CD14-positive monocyte (primary cell): ENCODE measurements at regions not wholly inside any gene's neighbourhood (a gene's known extent, or its start where the extent isn't known, plus 50 kb on each side); places are given as distances from the start of the nearest gene placed in this dataset.
"Not testable (repeated sequence)": the region's sequence is repeated elsewhere in the genome, so short reads cannot be mapped to it uniquely, and the experiment has no call there.

ENCODE experiments used
- DNase-seq, 3 donors: peaks; one replicate each; pipeline ENCODE4 v3.0.0-alpha.2; 2011 to 2022
- H2AFZ ChIP-seq: 2 replicates; pipeline ENCODE4 v1.6.0; 2012; ENCODE audit warnings: mild to moderate bottlenecking, low read depth, low read length, inconsistent platforms; ENCODE audit not compliant: insufficient read depth, poor library complexity, severe bottlenecking
- H3K27ac ChIP-seq, 2 donors: 1 replicate in 1 of 2; 2 replicates in 1 of 2; pipeline ENCODE4 v1.5.1; 2012 to 2013; ENCODE audit warnings: low read length in 2 of 2, control low read depth in 1 of 2, inconsistent platforms in 1 of 2, low read depth in 1 of 2, mild to moderate bottlenecking in 1 of 2
- H3K27me3 ChIP-seq, 2 donors: one replicate each; pipeline versions ENCODE4 v1.6.0 to v1.6.1; 2011 to 2013; ENCODE audit warnings: low read length in 2 of 2; ENCODE audit not compliant: control insufficient read depth in 2 of 2, insufficient read depth in 2 of 2
- H3K36me3 ChIP-seq, 2 donors: replicated peaks in 1 of 2; 1 replicate in 1 of 2; 2 replicates in 1 of 2; pipeline versions ENCODE4 v1.5.1 to v1.6.1; 2012 to 2013; ENCODE audit warnings: low read length in 2 of 2, control low read depth in 1 of 2, inconsistent platforms in 1 of 2, mild to moderate bottlenecking in 1 of 2; ENCODE audit not compliant: insufficient read depth in 2 of 2, control insufficient read depth in 1 of 2
- H3K4me1 ChIP-seq, 2 donors: 1 replicate in 1 of 2; 2 replicates in 1 of 2; pipeline versions ENCODE4 v1.5.1 to v1.6.1; 2012 to 2013; ENCODE audit warnings: low read length in 2 of 2, control low read depth in 1 of 2, inconsistent platforms in 1 of 2, mild to moderate bottlenecking in 1 of 2, moderate library complexity in 1 of 2; ENCODE audit not compliant: insufficient read depth in 2 of 2, control insufficient read depth in 1 of 2
- H3K4me2 ChIP-seq: replicated peaks from 2 replicates; pipeline ENCODE3; 2012; ENCODE audit warnings: low read length, moderate library complexity, mild to moderate bottlenecking; ENCODE audit not compliant: poor library complexity, severe bottlenecking; ENCODE audit errors: extremely low read depth
- H3K4me3 ChIP-seq, 3 experiments: fragments of 200-600 bp in 1 of 3; sonication (generic) in 1 of 3; replicated peaks in 1 of 3; 1 replicate in 2 of 3; 2 replicates in 1 of 3; pipeline ENCODE4 v1.5.1; 2011 to 2013; ENCODE audit warnings: low read length in 3 of 3, mild to moderate bottlenecking in 3 of 3, control low read depth in 2 of 3, low read depth in 2 of 3, inconsistent platforms in 1 of 3, moderate library complexity in 1 of 3
- H3K79me2 ChIP-seq: 2 replicates; pipeline ENCODE4 v1.6.0; 2012; ENCODE audit warnings: mild to moderate bottlenecking, control low read depth, inconsistent platforms, low read length, moderate library complexity; ENCODE audit not compliant: insufficient read depth
- H3K9ac ChIP-seq: 2 replicates; pipeline ENCODE4 v1.6.0; 2017; ENCODE audit warnings: low read length, mild to moderate bottlenecking; ENCODE audit not compliant: insufficient read depth, poor library complexity, severe bottlenecking
- H3K9me3 ChIP-seq, 2 donors: replicated peaks in 1 of 2; 1 replicate in 1 of 2; 2 replicates in 1 of 2; pipeline versions ENCODE4 v1.5.1 to v1.6.1; 2012 to 2013; ENCODE audit warnings: low read length in 2 of 2, control low read depth in 1 of 2; ENCODE audit not compliant: control insufficient read depth in 1 of 2, insufficient read depth in 1 of 2
- H4K20me1 ChIP-seq: 2 replicates; pipeline ENCODE4 v1.6.0; 2012; ENCODE audit warnings: mild to moderate bottlenecking, low read length, control low read depth, moderate library complexity; ENCODE audit not compliant: insufficient read depth
- H3K27ac Mint-ChIP-seq, 7 donors: one replicate each; pipeline ENCODE4 v1.8.0; 2020; ENCODE audit warnings: mild to moderate bottlenecking in 7 of 7, mixed read lengths in 7 of 7, moderate library complexity in 6 of 7, inconsistent platforms in 2 of 7
- H3K27me3 Mint-ChIP-seq, 3 donors: one replicate each; pipeline ENCODE4 v1.8.0; 2021 to 2022; ENCODE audit warnings: low read depth in 3 of 3, mild to moderate bottlenecking in 3 of 3, mixed read lengths in 3 of 3, moderate library complexity in 3 of 3, inconsistent platforms in 1 of 3
- H3K36me3 Mint-ChIP-seq, 2 donors: one replicate each; pipeline ENCODE4 v1.8.0; 2020; ENCODE audit warnings: mixed read lengths in 2 of 2, inconsistent platforms in 1 of 2, mild to moderate bottlenecking in 1 of 2
- H3K4me1 Mint-ChIP-seq: one replicate; pipeline ENCODE4 v1.8.0; 2020; ENCODE audit warnings: mild to moderate bottlenecking, mixed read lengths
- H3K4me3 Mint-ChIP-seq, 2 donors: one replicate each; pipeline ENCODE4 v1.8.0; 2020; ENCODE audit warnings: mild to moderate bottlenecking in 2 of 2, mixed read lengths in 2 of 2, moderate library complexity in 1 of 2
- H3K9me3 Mint-ChIP-seq, 7 donors: one replicate each; pipeline ENCODE4 v1.8.0; 2020 to 2022; ENCODE audit warnings: mixed read lengths in 7 of 7, mild to moderate bottlenecking in 6 of 7, moderate library complexity in 6 of 7, inconsistent platforms in 2 of 7
- WGBS: methylation state at CpG from one replicate; pipeline ENCODE4 v1.1.5; 2013; ENCODE audit warnings: missing lambda C conversion rate; ENCODE audit not compliant: insufficient coverage; 5-methylcytosine and 5-hydroxymethylcytosine counted together
- intact Hi-C, 2 donors: fragments of 100-400 bp; cut with micrococcal nuclease; formaldehyde crosslinking; loops; one replicate each; pipeline versions ENCODE4 v1.15.0 to v1.15.1; 2023
- TF ChIP-seq, protein P1 (sequence below): fragments of 200-600 bp; IDR thresholded peaks from one replicate; pipeline ENCODE4 v1.8.0; 2022; ENCODE audit warnings: antibody characterized with exemption, mild to moderate bottlenecking

DNA sequence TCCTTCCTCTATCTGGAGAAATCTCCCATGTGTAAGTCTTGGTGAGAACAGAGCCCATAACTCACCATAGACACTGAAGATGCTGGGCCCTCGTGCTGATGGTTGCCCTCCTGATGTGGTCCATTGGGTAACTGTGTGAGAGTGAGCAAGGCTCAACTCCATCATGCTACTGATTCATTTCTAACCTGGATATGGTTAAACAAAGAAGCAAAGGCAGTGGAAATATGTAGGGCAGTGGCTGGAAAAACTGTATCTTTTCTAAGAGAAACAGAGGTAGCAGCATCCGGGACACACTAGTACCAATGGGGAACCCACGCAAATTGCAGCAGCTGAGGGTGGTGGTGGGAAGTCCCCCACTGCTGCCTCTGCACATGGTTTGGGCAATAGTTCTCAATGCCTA, 221.7 kb downstream of the KLF6 start:
- H3K4me1 ChIP-seq, result no peaks in the 10 kb centered on the region
- H3K27ac ChIP-seq, result no peak overlapping the region
- no peak overlapping the region for H3K4me2 ChIP-seq
- no peaks in the 10 kb centered on the region for H3K27me3 ChIP-seq
- intact Hi-C loops, result no loop called here
- Mint-ChIP-seq H3K4me3 (no peak overlapping the region), H3K36me3 (no peaks in the 10 kb centered on the region), H3K9me3 (peaks cover 0 to 7% (median 3%) of the 10 kb centered on the region in 7 donors), H3K4me1 (no peaks in the 10 kb centered on the region), H3K27me3 (peaks cover 0 to 7% (median 3%) of the 10 kb centered on the region in 3 donors), H3K27ac (no peak overlapping the region)
- no peaks in the 10 kb centered on the region for H3K36me3 ChIP-seq
- H4K20me1 ChIP-seq, result no peaks in the 10 kb centered on the region
- H3K9ac ChIP-seq, result no peak overlapping the region
- 100% methylated on average over 1 of the region's 3 CpGs for WGBS
- TF ChIP-seq, protein P1, sequence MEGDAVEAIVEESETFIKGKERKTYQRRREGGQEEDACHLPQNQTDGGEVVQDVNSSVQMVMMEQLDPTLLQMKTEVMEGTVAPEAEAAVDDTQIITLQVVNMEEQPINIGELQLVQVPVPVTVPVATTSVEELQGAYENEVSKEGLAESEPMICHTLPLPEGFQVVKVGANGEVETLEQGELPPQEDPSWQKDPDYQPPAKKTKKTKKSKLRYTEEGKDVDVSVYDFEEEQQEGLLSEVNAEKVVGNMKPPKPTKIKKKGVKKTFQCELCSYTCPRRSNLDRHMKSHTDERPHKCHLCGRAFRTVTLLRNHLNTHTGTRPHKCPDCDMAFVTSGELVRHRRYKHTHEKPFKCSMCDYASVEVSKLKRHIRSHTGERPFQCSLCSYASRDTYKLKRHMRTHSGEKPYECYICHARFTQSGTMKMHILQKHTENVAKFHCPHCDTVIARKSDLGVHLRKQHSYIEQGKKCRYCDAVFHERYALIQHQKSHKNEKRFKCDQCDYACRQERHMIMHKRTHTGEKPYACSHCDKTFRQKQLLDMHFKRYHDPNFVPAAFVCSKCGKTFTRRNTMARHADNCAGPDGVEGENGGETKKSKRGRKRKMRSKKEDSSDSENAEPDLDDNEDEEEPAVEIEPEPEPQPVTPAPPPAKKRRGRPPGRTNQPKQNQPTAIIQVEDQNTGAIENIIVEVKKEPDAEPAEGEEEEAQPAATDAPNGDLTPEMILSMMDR, result no peak
- no peak overlapping the region for H2AFZ ChIP-seq
- peaks cover 0 to 6% of the 10 kb centered on the region in 2 donors for H3K9me3 ChIP-seq
- DNase-seq, result no peak
- no peaks in the 10 kb centered on the region for H3K79me2 ChIP-seq
- no peak overlapping the region for H3K4me3 ChIP-seq

DNA sequence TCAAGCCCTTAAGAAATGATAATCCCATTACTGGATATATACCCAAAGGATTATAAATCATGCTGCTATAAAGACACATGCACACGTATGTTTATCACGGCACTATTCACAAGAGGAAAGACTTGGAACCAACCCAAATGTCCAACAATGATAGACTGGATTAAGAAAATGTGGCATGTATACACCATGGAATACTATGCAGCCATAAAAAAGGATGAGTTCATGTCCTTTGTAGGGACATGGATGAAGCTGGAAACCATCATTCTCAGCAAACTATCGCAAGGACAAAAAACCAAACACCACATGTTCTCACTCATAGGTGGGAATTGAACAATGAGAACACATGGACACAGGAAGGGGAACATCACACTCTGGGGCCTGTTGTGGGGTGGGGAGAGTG, 224.4 kb downstream of the KLF6 start:
- WGBS, result no CpG with 5 or more reads among the region's 3 CpGs
- H3K36me3 Mint-ChIP-seq, H4K20me1 ChIP-seq, H3K4me3 Mint-ChIP-seq, DNase-seq, intact Hi-C loops, H3K4me1 Mint-ChIP-seq, H3K27ac Mint-ChIP-seq, H2AFZ ChIP-seq, H3K27me3 ChIP-seq, H3K4me1 ChIP-seq, H3K27ac ChIP-seq, H3K9me3 ChIP-seq, H3K36me3 ChIP-seq, H3K79me2 ChIP-seq, H3K9ac ChIP-seq, H3K27me3 Mint-ChIP-seq, H3K4me3 ChIP-seq, H3K4me2 ChIP-seq, H3K9me3 Mint-ChIP-seq: not testable (repeated sequence)
